SK-N-MC (cell line): ENCODE measurements at regions not wholly inside any gene's neighbourhood (a gene's known extent, or its start where the extent isn't known, plus 50 kb on each side); places are given as distances from the start of the nearest gene placed in this dataset.

Experiments used
- EZH2 ChIP-seq: fragments of 200-600 bp; sonication (generic); IDR thresholded peaks from one replicate; pipeline ENCODE4 v1.6.1; 2017; ENCODE audit warnings: antibody characterized with exemption
- POLR2AphosphoS5 ChIP-seq: IDR thresholded peaks from 2 replicates; pipeline ENCODE4 v1.6.1; 2012; ENCODE audit warnings: mild to moderate bottlenecking, low read depth, low read length, borderline replicate concordance

GRCh38 chr3:184642631-184643285 lies 69.1 kb downstream of the MAGEF1 start:
- TF ChIP-seq POLR2AphosphoS5 (no peak), EZH2 (no peak)
